ENCODE measurements at regions not wholly inside any gene's neighbourhood (a gene's known extent, or its start where the extent isn't known, plus 50 kb on each side); places are given as distances from the start of the nearest gene placed in this dataset.

DNA sequence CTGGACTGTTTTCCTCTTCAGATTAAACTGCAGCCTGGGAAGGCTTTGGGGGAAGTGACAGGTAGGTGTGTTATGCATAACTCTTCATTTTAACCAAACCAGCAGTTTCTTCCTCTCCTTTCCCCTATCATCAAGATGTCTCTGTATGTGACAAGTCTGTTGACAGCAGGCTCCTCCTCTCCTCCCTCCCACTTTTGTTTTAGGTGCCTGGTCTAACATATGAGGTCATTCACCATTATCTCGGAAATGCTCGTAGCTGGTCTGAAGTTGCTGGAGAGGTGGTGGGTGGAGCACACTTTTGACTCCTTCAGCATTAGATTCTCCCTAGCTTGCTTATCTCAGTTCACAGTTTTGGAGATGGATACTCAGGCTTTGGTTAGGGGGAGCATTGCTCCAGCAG, 571.0 kb upstream of the EEF2KMT start:
- TF ChIP-seq TAF1 (IDR thresholded peaks at IDR 0.05; ENCODE audit: borderline replicate concordance, insufficient read depth, low read length) (no peak), SIN3A (IDR thresholded peaks at IDR 0.05; ENCODE audit: borderline replicate concordance, insufficient read depth, low read length) (no peak), FOXP2 (optimal IDR thresholded peaks at IDR 0.05; ENCODE audit: borderline replicate concordance, extremely low read depth, extremely low read length, insufficient read depth) (no peak), POLR2AphosphoS5 (IDR thresholded peaks at IDR 0.05; ENCODE audit: low read depth, low read length) (no peak)
- TF ChIP-seq, protein P1, sequence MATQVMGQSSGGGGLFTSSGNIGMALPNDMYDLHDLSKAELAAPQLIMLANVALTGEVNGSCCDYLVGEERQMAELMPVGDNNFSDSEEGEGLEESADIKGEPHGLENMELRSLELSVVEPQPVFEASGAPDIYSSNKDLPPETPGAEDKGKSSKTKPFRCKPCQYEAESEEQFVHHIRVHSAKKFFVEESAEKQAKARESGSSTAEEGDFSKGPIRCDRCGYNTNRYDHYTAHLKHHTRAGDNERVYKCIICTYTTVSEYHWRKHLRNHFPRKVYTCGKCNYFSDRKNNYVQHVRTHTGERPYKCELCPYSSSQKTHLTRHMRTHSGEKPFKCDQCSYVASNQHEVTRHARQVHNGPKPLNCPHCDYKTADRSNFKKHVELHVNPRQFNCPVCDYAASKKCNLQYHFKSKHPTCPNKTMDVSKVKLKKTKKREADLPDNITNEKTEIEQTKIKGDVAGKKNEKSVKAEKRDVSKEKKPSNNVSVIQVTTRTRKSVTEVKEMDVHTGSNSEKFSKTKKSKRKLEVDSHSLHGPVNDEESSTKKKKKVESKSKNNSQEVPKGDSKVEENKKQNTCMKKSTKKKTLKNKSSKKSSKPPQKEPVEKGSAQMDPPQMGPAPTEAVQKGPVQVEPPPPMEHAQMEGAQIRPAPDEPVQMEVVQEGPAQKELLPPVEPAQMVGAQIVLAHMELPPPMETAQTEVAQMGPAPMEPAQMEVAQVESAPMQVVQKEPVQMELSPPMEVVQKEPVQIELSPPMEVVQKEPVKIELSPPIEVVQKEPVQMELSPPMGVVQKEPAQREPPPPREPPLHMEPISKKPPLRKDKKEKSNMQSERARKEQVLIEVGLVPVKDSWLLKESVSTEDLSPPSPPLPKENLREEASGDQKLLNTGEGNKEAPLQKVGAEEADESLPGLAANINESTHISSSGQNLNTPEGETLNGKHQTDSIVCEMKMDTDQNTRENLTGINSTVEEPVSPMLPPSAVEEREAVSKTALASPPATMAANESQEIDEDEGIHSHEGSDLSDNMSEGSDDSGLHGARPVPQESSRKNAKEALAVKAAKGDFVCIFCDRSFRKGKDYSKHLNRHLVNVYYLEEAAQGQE (IDR thresholded peaks at IDR 0.05; ENCODE audit: insufficient read depth in 1 of 2, low read depth in 2 of 2, low read length in 2 of 2), result no peak

DNA sequence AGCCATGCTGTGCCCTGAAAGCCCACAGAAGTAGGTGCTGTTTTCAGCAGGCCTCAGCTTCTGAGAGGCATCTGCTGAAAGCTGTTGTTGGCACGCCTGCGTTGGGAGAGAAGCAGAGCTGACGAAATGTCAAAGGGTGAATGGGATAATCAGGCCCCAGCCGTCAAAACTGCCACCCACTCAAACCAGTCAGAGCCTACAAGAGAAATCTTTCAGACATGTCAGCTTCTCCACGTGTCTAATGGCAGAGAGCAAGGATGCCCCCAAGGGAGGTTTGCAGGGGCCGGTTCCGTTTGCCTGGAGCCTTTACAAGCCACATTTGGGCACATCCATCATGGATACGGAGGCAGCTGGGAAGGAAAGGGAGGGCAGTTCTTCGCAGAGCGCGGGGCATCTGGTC, 568.2 kb upstream of the EEF2KMT start:
- TF ChIP-seq SIN3A (IDR thresholded peaks at IDR 0.05; ENCODE audit: borderline replicate concordance, insufficient read depth, low read length) (no peak), POLR2AphosphoS5 (IDR thresholded peaks at IDR 0.05; ENCODE audit: low read depth, low read length) (no peak), FOXP2 (optimal IDR thresholded peaks at IDR 0.05; ENCODE audit: borderline replicate concordance, extremely low read depth, extremely low read length, insufficient read depth) (no peak)
- TF ChIP-seq, protein P1 (IDR thresholded peaks at IDR 0.05; ENCODE audit: insufficient read depth in 1 of 2, low read depth in 2 of 2, low read length in 2 of 2), result no peak

DNA sequence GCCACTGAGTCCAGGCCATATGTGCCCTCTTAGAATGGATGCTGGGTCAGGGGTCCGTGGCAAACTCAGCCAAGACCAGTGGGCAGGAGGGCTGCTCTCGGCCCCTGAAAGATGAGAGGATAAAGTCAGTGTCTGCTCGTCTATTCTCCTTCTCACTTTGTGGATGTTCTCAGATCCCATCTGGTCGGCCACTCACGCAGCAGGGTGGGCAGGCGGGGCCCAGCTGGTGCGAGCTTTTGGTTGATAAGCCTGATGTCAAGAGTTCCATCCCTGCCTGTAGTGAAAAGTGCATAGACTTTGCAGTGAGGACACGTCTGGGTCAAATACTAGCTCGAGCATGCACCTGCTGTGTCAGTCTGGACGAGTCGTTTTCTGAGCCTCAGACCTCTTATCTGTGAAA, 556.2 kb upstream of the EEF2KMT start:
- TF ChIP-seq FOXP2 (optimal IDR thresholded peaks at IDR 0.05; ENCODE audit: borderline replicate concordance, extremely low read depth, extremely low read length, insufficient read depth), result no peak
- TF ChIP-seq SIN3A (IDR thresholded peaks at IDR 0.05; ENCODE audit: borderline replicate concordance, insufficient read depth, low read length), result no peak
- TF ChIP-seq TAF1 (IDR thresholded peaks at IDR 0.05; ENCODE audit: borderline replicate concordance, insufficient read depth, low read length), result no peak
- TF ChIP-seq, protein P1 (IDR thresholded peaks at IDR 0.05; ENCODE audit: insufficient read depth in 1 of 2, low read depth in 2 of 2, low read length in 2 of 2), result no peak
- no peak for TF ChIP-seq POLR2AphosphoS5 (IDR thresholded peaks at IDR 0.05; ENCODE audit: low read depth, low read length)

DNA sequence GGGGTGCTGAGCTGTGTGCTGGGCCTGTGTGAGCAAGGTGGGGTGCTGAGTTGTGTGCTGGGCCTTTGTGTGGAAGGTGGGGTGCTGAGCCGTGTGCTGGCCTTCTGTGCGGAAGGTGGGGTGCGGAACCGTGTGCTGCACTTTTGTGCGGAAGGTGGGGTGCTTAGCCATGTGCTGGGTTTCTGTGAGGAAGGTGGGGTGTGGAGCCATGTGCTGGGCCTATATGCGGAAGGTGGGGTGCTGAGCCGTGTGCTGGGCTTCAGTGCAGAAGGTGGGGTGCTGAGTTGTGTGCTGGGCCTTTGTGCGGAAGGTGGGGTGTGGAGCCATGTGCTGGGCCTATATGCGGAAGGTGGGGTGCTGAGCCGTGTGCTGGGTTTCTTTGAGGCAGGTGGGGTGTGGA, 555.4 kb upstream of the EEF2KMT start:
- TF ChIP-seq SIN3A (IDR thresholded peaks at IDR 0.05; ENCODE audit: borderline replicate concordance, insufficient read depth, low read length) (no peak), POLR2AphosphoS5 (IDR thresholded peaks at IDR 0.05; ENCODE audit: low read depth, low read length) (no peak), FOXP2 (optimal IDR thresholded peaks at IDR 0.05; ENCODE audit: borderline replicate concordance, extremely low read depth, extremely low read length, insufficient read depth) (no peak)
- TF ChIP-seq, protein P1 (IDR thresholded peaks at IDR 0.05; ENCODE audit: insufficient read depth in 1 of 2, low read depth in 2 of 2, low read length in 2 of 2), result no peak
